ENCODE measurements at regions not wholly inside any gene's neighbourhood (a gene's known extent, or its start where the extent isn't known, plus 50 kb on each side); places are given as distances from the start of the nearest gene placed in this dataset.

GRCh38 chr7:42407021-42407710, 170.2 kb upstream of the GLI3 start:
- ChIA-PET POLR2A (interaction anchor here (0.6 to 0.9 kb wide), 2 partner anchors 8 to 106 kb away, joined by 3 read pairs; no protein-coding TSS in a partner anchor), CTCF (no interaction called here)
- Mint-ChIP-seq H3K27me3 (ENCODE audit: insufficient read depth, unreplicated experiment) (no peaks in the 10 kb centered on the region), H3K4me1 (ENCODE audit: insufficient read depth, unreplicated experiment) (no peaks in the 10 kb centered on the region), H3K36me3 (ENCODE audit: insufficient read depth, unreplicated experiment) (no peaks in the 10 kb centered on the region), H3K9me3 (ENCODE audit: unreplicated experiment) (no peaks in the 10 kb centered on the region), H3K27ac (ENCODE audit: low read depth, unreplicated experiment) (no peak overlapping the region), H3K4me3 (ENCODE audit: unreplicated experiment) (no peak overlapping the region)
- no peak for TF ChIP-seq CTCF (IDR thresholded peaks at IDR 0.05; ENCODE audit: unreplicated experiment)
- DNase-seq (ENCODE audit: unreplicated experiment) = no peak
- intact Hi-C loops (cut with micrococcal nuclease) = no loop called here
- no TSS peak for BruUV-seq (replicated peaks)

GRCh38 chr7:42406358-42406757, 169.3 kb upstream of the GLI3 start:
- Mint-ChIP-seq H3K4me3 (ENCODE audit: unreplicated experiment) (no peak overlapping the region), H3K27ac (ENCODE audit: low read depth, unreplicated experiment) (no peak overlapping the region), H3K36me3 (ENCODE audit: insufficient read depth, unreplicated experiment) (no peaks in the 10 kb centered on the region), H3K27me3 (ENCODE audit: insufficient read depth, unreplicated experiment) (no peaks in the 10 kb centered on the region), H3K9me3 (ENCODE audit: unreplicated experiment) (no peaks in the 10 kb centered on the region), H3K4me1 (ENCODE audit: insufficient read depth, unreplicated experiment) (peaks cover 5% of the 10 kb centered on the region)
- TF ChIP-seq CTCF (IDR thresholded peaks at IDR 0.05; ENCODE audit: unreplicated experiment) = no peak
- BruUV-seq (replicated peaks) = no TSS peak
- ChIA-PET POLR2A (no interaction called here), CTCF (no interaction called here)
- DNase-seq (ENCODE audit: unreplicated experiment) = no peak
- intact Hi-C loops (cut with micrococcal nuclease) = no loop called here

- no peak for TF ChIP-seq CTCF (IDR thresholded peaks at IDR 0.05; ENCODE audit: unreplicated experiment)
- Mint-ChIP-seq H3K27me3 (ENCODE audit: insufficient read depth, unreplicated experiment) (no peaks in the 10 kb centered on the region), H3K27ac (ENCODE audit: low read depth, unreplicated experiment) (no peak overlapping the region), H3K4me1 (ENCODE audit: insufficient read depth, unreplicated experiment) (peaks cover 5% of the 10 kb centered on the region), H3K9me3 (ENCODE audit: unreplicated experiment) (no peaks in the 10 kb centered on the region), H3K4me3 (ENCODE audit: unreplicated experiment) (no peak overlapping the region), H3K36me3 (ENCODE audit: insufficient read depth, unreplicated experiment) (no peaks in the 10 kb centered on the region)
- intact Hi-C loops (cut with micrococcal nuclease) = no loop called here
- CTCF ChIA-PET = no interaction called here
- BruUV-seq (replicated peaks) = no TSS peak
- DNase-seq (ENCODE audit: unreplicated experiment) = no peak
- POLR2A ChIA-PET = no interaction called here
Measured at GRCh38 chr7:42405782-42406181, 168.8 kb upstream of the GLI3 start.

GRCh38 chr7:42403831-42404230, 166.8 kb upstream of the GLI3 start:
- Mint-ChIP-seq H3K9me3 (ENCODE audit: unreplicated experiment) (no peaks in the 10 kb centered on the region), H3K4me1 (ENCODE audit: insufficient read depth, unreplicated experiment) (peaks cover 5% of the 10 kb centered on the region), H3K27me3 (ENCODE audit: insufficient read depth, unreplicated experiment) (no peaks in the 10 kb centered on the region), H3K36me3 (ENCODE audit: insufficient read depth, unreplicated experiment) (no peaks in the 10 kb centered on the region), H3K27ac (ENCODE audit: low read depth, unreplicated experiment) (no peak overlapping the region), H3K4me3 (ENCODE audit: unreplicated experiment) (no peak overlapping the region)
- BruUV-seq (replicated peaks) = no TSS peak
- DNase-seq (ENCODE audit: unreplicated experiment) = no peak
- intact Hi-C loops (cut with micrococcal nuclease) = no loop called here
- ChIA-PET POLR2A (no interaction called here), CTCF (no interaction called here)
- TF ChIP-seq CTCF (IDR thresholded peaks at IDR 0.05; ENCODE audit: unreplicated experiment) = no peak
